ENCODE measurements at regions not wholly inside any gene's neighbourhood (a gene's known extent, or its start where the extent isn't known, plus 50 kb on each side); places are given as distances from the start of the nearest gene placed in this dataset.

GRCh38 chr3:166195808-166196207, 358.6 kb upstream of the BCHE start:
- H3K9me3 Mint-ChIP-seq = peaks cover 0 to 20% (median 7%) of the 10 kb centered on the region in 9 donors
- no peaks in the 10 kb centered on the region for H3K36me3 Mint-ChIP-seq
- no peak for ATAC-seq

GRCh38 chr3:166191411-166191810, 354.2 kb upstream of the BCHE start:
- H3K27ac Mint-ChIP-seq = no peak overlapping the region
- H3K36me3 Mint-ChIP-seq = no peaks in the 10 kb centered on the region
- DNase-seq = no peak
- POLR2A ChIA-PET = no interaction called here
- peaks cover 0 to 15% (median 6%) of the 10 kb centered on the region in 9 donors for H3K9me3 Mint-ChIP-seq
- ATAC-seq = no peak
- H3K4me1 Mint-ChIP-seq = no peaks in the 10 kb centered on the region
- H3K27me3 Mint-ChIP-seq = no peaks in the 10 kb centered on the region
- no peak overlapping the region for H3K4me3 Mint-ChIP-seq

More at GRCh38 chr3:166195808-166196207, 358.6 kb upstream of the BCHE start:
- DNase-seq = no peak
- POLR2A ChIA-PET = no interaction called here
- H3K4me1 Mint-ChIP-seq = no peaks in the 10 kb centered on the region
- no peaks in the 10 kb centered on the region for H3K27me3 Mint-ChIP-seq
- no peak overlapping the region for H3K27ac Mint-ChIP-seq
- no peak overlapping the region for H3K4me3 Mint-ChIP-seq

- no peak for ATAC-seq
- POLR2A ChIA-PET = no interaction called here
- Mint-ChIP-seq H3K9me3 (peaks cover 0 to 25% (median 10%) of the 10 kb centered on the region in 9 donors), H3K36me3 (no peaks in the 10 kb centered on the region), H3K4me3 (no peak overlapping the region), H3K4me1 (no peaks in the 10 kb centered on the region), H3K27me3 (no peaks in the 10 kb centered on the region), H3K27ac (no peak overlapping the region)
- no peak for DNase-seq
Observed at GRCh38 chr3:166190360-166190759, 353.1 kb upstream of the BCHE start.

GRCh38 chr3:166187237-166187636, 350.0 kb upstream of the BCHE start:
- H3K9me3 Mint-ChIP-seq = peaks cover 0 to 26% (median 10%) of the 10 kb centered on the region in 9 donors
- no peaks in the 10 kb centered on the region for H3K4me1 Mint-ChIP-seq
- ATAC-seq (no peak), DNase-seq (no peak)
- no peak overlapping the region for H3K27ac Mint-ChIP-seq
- H3K36me3 Mint-ChIP-seq = no peaks in the 10 kb centered on the region
- no peak overlapping the region for H3K4me3 Mint-ChIP-seq
- no peaks in the 10 kb centered on the region for H3K27me3 Mint-ChIP-seq
- POLR2A ChIA-PET = no interaction called here

GRCh38 chr3:166186003-166186402, 348.8 kb upstream of the BCHE start:
- H3K9me3 Mint-ChIP-seq = peaks cover 0 to 26% (median 8%) of the 10 kb centered on the region in 9 donors
- H3K27ac Mint-ChIP-seq = no peak overlapping the region
- H3K4me3 Mint-ChIP-seq = no peak overlapping the region
- ATAC-seq (no peak), DNase-seq (no peak)
- POLR2A ChIA-PET = no interaction called here
- H3K27me3 Mint-ChIP-seq = no peaks in the 10 kb centered on the region
- no peaks in the 10 kb centered on the region for H3K4me1 Mint-ChIP-seq
- no peaks in the 10 kb centered on the region for H3K36me3 Mint-ChIP-seq

GRCh38 chr3:166177130-166177529, 339.9 kb upstream of the BCHE start:
- Mint-ChIP-seq H3K4me3 (no peak overlapping the region), H3K27ac (no peak overlapping the region), H3K4me1 (no peaks in the 10 kb centered on the region), H3K9me3 (peaks cover 0 to 23% (median 0%) of the 10 kb centered on the region in 9 donors), H3K27me3 (no peaks in the 10 kb centered on the region), H3K36me3 (no peaks in the 10 kb centered on the region)
- DNase-seq (no peak), ATAC-seq (no peak)
- POLR2A ChIA-PET = no interaction called here

GRCh38 chr3:166171695-166172094, 334.5 kb upstream of the BCHE start:
- H3K36me3 Mint-ChIP-seq = no peaks in the 10 kb centered on the region
- no peak overlapping the region for H3K4me3 Mint-ChIP-seq
- H3K27ac Mint-ChIP-seq = no peak overlapping the region
- POLR2A ChIA-PET = no interaction called here
- no peaks in the 10 kb centered on the region for H3K4me1 Mint-ChIP-seq
- no peak for ATAC-seq
- peaks cover 0 to 34% (median 4%) of the 10 kb centered on the region in 9 donors for H3K9me3 Mint-ChIP-seq
- DNase-seq = no peak
- no peaks in the 10 kb centered on the region for H3K27me3 Mint-ChIP-seq

GRCh38 chr3:166169681-166170080, 332.5 kb upstream of the BCHE start:
- DNase-seq (no peak), ATAC-seq (no peak)
- Mint-ChIP-seq H3K27me3 (no peaks in the 10 kb centered on the region), H3K4me3 (no peak overlapping the region), H3K27ac (no peak overlapping the region), H3K4me1 (no peaks in the 10 kb centered on the region), H3K9me3 (peaks cover 0 to 54% (median 4%) of the 10 kb centered on the region in 9 donors), H3K36me3 (no peaks in the 10 kb centered on the region)
- POLR2A ChIA-PET = no interaction called here

GRCh38 chr3:166127969-166128368, 290.7 kb upstream of the BCHE start:
- DNase-seq = no peak
- ATAC-seq = no peak
- Mint-ChIP-seq H3K9me3 (peaks cover 3 to 22% (median 9%) of the 10 kb centered on the region in 9 donors), H3K27ac (no peak overlapping the region), H3K4me1 (no peaks in the 10 kb centered on the region), H3K4me3 (no peak overlapping the region), H3K36me3 (no peaks in the 10 kb centered on the region), H3K27me3 (no peaks in the 10 kb centered on the region)
- POLR2A ChIA-PET = no interaction called here

- ATAC-seq (no peak), DNase-seq (no peak)
- Mint-ChIP-seq H3K4me3 (no peak overlapping the region), H3K27ac (no peak overlapping the region), H3K27me3 (no peaks in the 10 kb centered on the region), H3K4me1 (no peaks in the 10 kb centered on the region), H3K36me3 (no peaks in the 10 kb centered on the region), H3K9me3 (peaks cover 0 to 18% (median 4%) of the 10 kb centered on the region in 9 donors)
- POLR2A ChIA-PET = no interaction called here
Observed at GRCh38 chr3:166125179-166125578, 288.0 kb upstream of the BCHE start.

- H3K27me3 Mint-ChIP-seq = no peaks in the 10 kb centered on the region
- H3K4me3 Mint-ChIP-seq = no peak overlapping the region
- H3K27ac Mint-ChIP-seq = no peak overlapping the region
- no peak for DNase-seq
- H3K9me3 Mint-ChIP-seq = peaks cover 0 to 17% (median 4%) of the 10 kb centered on the region in 9 donors
- H3K4me1 Mint-ChIP-seq = no peaks in the 10 kb centered on the region
- POLR2A ChIA-PET = no interaction called here
- H3K36me3 Mint-ChIP-seq = no peaks in the 10 kb centered on the region
- no peak for ATAC-seq
Observed at GRCh38 chr3:166123576-166123975, 286.4 kb upstream of the BCHE start.

- H3K4me1 Mint-ChIP-seq = no peaks in the 10 kb centered on the region
- H3K36me3 Mint-ChIP-seq = no peaks in the 10 kb centered on the region
- ATAC-seq (no peak), DNase-seq (no peak)
- no peak overlapping the region for H3K4me3 Mint-ChIP-seq
- H3K9me3 Mint-ChIP-seq = peaks cover 0 to 17% (median 7%) of the 10 kb centered on the region in 9 donors
- H3K27ac Mint-ChIP-seq = no peak overlapping the region
- no peaks in the 10 kb centered on the region for H3K27me3 Mint-ChIP-seq
- POLR2A ChIA-PET = no interaction called here
Observed at GRCh38 chr3:166123088-166123487, 285.9 kb upstream of the BCHE start.

GRCh38 chr3:166118049-166118448, 280.8 kb upstream of the BCHE start:
- Mint-ChIP-seq H3K4me1 (no peaks in the 10 kb centered on the region), H3K27ac (no peak overlapping the region), H3K27me3 (no peaks in the 10 kb centered on the region), H3K36me3 (no peaks in the 10 kb centered on the region), H3K4me3 (no peak overlapping the region), H3K9me3 (peaks cover 0 to 18% (median 3%) of the 10 kb centered on the region in 9 donors)
- DNase-seq (no peak), ATAC-seq (no peak)
- POLR2A ChIA-PET = no interaction called here

GRCh38 chr3:166114448-166114847, 277.2 kb upstream of the BCHE start:
- no peak for DNase-seq
- Mint-ChIP-seq H3K36me3 (peaks cover 0 to 4% (median 0%) of the 10 kb centered on the region in 3 donors), H3K27me3 (no peaks in the 10 kb centered on the region), H3K27ac (no peak overlapping the region), H3K4me1 (no peaks in the 10 kb centered on the region), H3K9me3 (peaks cover 0 to 25% (median 3%) of the 10 kb centered on the region in 9 donors), H3K4me3 (no peak overlapping the region)
- POLR2A ChIA-PET = no interaction called here
- ATAC-seq = no peak

All from naive thymus-derived CD8-positive, alpha-beta T cell (primary cell).